ENCODE measurements at regions not wholly inside any gene's neighbourhood (a gene's known extent, or its start where the extent isn't known, plus 50 kb on each side); places are given as distances from the start of the nearest gene placed in this dataset.

DNA sequence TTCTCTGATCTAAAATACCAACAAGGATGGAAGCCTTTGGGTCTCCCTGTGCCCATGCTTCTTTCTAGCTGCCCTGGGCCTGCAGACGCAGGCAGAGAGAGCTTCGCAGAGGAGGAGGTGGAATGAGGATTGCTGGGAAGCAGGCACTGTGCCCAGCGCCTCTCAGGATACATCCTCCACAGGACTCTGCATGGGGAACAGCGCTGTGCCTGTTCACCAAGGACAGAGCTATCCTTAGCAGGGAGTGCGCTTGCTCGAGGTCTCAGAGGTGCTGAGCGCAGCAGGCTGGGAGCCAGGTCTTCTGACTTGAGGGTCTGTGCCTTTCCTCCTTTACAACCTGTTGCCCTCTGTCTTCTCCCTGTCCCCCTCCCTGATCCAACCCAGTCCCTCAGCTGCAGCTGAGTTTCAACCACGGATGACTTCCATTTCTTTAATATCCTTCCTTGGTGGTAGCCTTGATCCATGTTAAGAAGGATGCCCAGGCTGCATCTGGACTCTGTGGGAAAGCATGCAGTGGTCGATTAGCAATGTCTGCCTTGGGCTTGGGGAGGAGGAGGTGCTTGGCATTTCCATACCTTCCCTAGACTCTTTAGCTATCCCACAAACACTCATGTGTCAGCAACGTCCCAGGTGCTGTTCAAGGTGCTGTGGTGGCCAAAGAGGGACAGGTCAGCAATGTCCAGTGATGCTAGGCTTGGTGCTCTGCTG lies 219.6 kb upstream of the GPR26 start:
- H3K36me3 ChIP-seq (ENCODE audit: insufficient read depth in 1 of 2, low read depth in 1 of 2) = no peaks in the 10 kb centered on the region
- H3K27me3 ChIP-seq (ENCODE audit: insufficient read depth in 3 of 3, low read length in 2 of 3) = no peaks in the 10 kb centered on the region
- DNase-seq = no peak
- no peaks in the 10 kb centered on the region for H3K9me3 ChIP-seq
- no peak overlapping the region for H3K27ac ChIP-seq
- no peak overlapping the region for H3K4me3 ChIP-seq
- TF ChIP-seq, protein P1, sequence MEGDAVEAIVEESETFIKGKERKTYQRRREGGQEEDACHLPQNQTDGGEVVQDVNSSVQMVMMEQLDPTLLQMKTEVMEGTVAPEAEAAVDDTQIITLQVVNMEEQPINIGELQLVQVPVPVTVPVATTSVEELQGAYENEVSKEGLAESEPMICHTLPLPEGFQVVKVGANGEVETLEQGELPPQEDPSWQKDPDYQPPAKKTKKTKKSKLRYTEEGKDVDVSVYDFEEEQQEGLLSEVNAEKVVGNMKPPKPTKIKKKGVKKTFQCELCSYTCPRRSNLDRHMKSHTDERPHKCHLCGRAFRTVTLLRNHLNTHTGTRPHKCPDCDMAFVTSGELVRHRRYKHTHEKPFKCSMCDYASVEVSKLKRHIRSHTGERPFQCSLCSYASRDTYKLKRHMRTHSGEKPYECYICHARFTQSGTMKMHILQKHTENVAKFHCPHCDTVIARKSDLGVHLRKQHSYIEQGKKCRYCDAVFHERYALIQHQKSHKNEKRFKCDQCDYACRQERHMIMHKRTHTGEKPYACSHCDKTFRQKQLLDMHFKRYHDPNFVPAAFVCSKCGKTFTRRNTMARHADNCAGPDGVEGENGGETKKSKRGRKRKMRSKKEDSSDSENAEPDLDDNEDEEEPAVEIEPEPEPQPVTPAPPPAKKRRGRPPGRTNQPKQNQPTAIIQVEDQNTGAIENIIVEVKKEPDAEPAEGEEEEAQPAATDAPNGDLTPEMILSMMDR (IDR thresholded peaks at IDR 0.05) = no peak
- H3K4me1 ChIP-seq = no peaks in the 10 kb centered on the region
- WGBS, 3 donors = 61 to 76% (median 67%) methylated on average over 10 of the region's 10 CpGs
- ATAC-seq = no peak
- intact Hi-C loops (cut with DNase I) = no loop called here

DNA sequence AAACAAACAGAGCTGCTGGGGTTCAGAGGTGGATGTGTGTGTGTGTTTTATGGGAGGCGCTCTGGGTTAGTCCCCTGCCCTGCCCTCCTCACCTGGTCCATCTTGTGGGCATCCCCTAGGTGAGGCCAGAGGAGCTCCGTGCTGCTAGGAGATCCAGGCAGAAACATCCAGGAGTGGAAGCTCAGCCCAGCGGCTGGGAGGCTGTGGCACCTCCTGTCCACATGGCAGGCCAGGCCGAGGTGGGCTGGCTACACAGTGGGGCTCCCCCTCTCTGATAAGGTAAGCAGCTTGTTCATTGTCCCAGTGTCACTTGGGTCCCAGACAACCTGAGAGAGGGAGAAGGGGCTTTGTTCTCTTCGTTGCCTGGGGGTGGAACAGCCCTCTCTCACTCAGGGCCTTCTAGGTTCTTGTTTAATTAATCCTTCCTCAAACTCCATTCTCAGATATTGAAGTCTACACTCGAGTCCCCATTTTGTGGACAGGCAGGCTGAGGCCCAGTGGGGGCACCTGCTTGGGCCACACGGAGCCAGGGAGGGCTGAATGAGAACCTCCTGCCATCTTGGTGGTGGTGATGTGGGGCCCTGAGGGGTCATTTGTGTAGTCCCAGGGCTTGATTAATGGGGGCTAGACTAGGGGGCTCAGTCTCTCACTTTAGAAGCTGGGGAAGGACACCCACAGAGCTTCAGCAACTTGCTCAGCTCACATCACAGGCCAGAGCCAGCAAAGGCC lies 216.8 kb upstream of the GPR26 start:
- Histone ChIP-seq H3K9me3 (no peaks in the 10 kb centered on the region), H3K4me3 (no peak overlapping the region), H3K36me3 (ENCODE audit: insufficient read depth in 1 of 2, low read depth in 1 of 2) (no peaks in the 10 kb centered on the region), H3K27ac (no peak overlapping the region), H3K4me1 (no peaks in the 10 kb centered on the region), H3K27me3 (ENCODE audit: insufficient read depth in 3 of 3, low read length in 2 of 3) (no peaks in the 10 kb centered on the region)
- no peak for ATAC-seq
- TF ChIP-seq, protein P1 (IDR thresholded peaks at IDR 0.05) = no peak
- DNase-seq = no peak
- intact Hi-C loops (cut with DNase I) = no loop called here
- 78 to 81% (median 80%) methylated on average over 7 of the region's 7 CpGs for WGBS, 3 donors

DNA sequence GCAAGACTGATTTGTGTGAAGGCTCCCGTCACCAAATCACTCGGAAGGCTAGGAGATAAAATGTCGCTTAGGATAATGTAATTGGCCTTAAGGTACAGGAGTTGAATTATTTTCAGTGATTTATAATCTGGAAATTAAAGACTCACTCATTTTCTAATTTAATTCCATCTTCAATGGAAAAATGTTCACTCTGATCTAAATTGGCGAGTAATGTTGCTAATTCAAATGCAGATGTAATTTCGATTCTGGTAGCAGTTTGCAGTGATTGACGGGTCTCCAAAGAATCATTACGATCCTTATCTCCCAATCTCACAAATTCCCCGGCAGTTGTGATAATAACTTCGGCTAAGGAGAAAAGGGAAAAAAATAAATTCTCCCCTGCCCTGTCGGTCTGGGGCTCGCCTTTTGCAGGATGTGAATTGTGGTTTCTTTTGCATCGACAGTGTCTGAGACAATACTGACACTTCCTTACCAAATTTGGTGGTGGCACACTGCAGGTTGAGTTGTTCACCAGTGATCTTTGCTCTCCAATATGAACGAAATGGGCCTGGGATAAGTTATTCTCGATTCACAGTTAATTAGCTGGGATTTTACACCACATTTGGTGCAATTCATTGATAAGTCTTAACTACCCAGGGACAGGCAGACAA lies 215.1 kb upstream of the GPR26 start:
- no peaks in the 10 kb centered on the region for H3K9me3 ChIP-seq
- intact Hi-C loops (cut with DNase I) = no loop called here
- H3K4me1 ChIP-seq = no peaks in the 10 kb centered on the region
- H3K27ac ChIP-seq = no peak overlapping the region
- 72 to 79% (median 75%) methylated on average over 14 of the region's 14 CpGs for WGBS, 3 donors
- ATAC-seq = no peak
- peaks cover 0 to under 1% (median 0%) of the 10 kb centered on the region in 3 donors for H3K27me3 ChIP-seq (ENCODE audit: insufficient read depth in 3 of 3, low read length in 2 of 3)
- TF ChIP-seq, protein P1 (IDR thresholded peaks at IDR 0.05) = no peak
- H3K4me3 ChIP-seq = no peak overlapping the region
- no peak for DNase-seq
- H3K36me3 ChIP-seq (ENCODE audit: insufficient read depth in 1 of 2, low read depth in 1 of 2) = no peaks in the 10 kb centered on the region

DNA sequence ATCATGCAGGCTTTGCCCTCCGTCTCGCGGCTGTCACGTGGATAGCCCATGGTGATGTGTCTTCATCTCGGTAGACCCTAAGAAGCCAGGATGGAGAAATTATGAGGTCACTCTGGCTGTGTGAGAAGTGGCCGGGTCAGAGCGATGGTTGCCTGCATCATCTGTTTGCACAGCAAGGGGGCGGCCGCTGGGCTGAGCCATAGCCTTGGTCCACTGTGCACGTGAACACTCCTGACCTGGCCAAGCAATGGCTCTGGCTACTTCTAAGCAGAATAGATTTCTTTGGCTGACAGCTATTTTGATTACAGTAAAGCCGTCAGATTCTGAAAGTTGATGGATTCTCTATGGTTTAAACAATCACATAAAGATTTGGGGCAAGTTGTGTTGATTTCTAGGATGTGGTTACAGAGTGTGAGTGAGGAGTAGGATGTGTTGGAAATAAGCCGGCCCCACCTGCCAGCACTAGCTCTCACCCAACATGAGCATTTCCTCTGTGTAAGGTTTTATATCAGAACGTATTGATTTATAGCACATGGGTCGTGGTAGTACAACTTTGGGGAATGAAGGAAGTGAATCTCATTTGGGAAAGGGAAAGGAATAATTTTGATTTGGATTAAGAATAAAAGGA lies 214.4 kb upstream of the GPR26 start:
- Histone ChIP-seq H3K27me3 (ENCODE audit: insufficient read depth in 3 of 3, low read length in 2 of 3) (peaks cover 0 to 1% (median 0%) of the 10 kb centered on the region in 3 donors), H3K4me3 (no peak overlapping the region), H3K4me1 (no peaks in the 10 kb centered on the region), H3K9me3 (no peaks in the 10 kb centered on the region), H3K36me3 (ENCODE audit: insufficient read depth in 1 of 2, low read depth in 1 of 2) (no peaks in the 10 kb centered on the region), H3K27ac (no peak overlapping the region)
- ATAC-seq (no peak), DNase-seq (no peak)
- intact Hi-C loops (cut with DNase I) = no loop called here
- TF ChIP-seq, protein P1 (IDR thresholded peaks at IDR 0.05) = no peak
- WGBS, 3 donors = 68 to 74% (median 74%) methylated on average over 14 of the region's 14 CpGs
